SK-N-SH (cell line): ENCODE measurements at regions not wholly inside any gene's neighbourhood (a gene's known extent, or its start where the extent isn't known, plus 50 kb on each side); places are given as distances from the start of the nearest gene placed in this dataset.

ENCODE experiments used
- CHD2 ChIP-seq: fragments of 150-350 bp; IDR thresholded peaks from 2 replicates; pipeline ENCODE4 v1.6.1; 2018; ENCODE audit warnings: low read length; ENCODE audit not compliant: partially characterized antibody
- GABPA ChIP-seq: IDR thresholded peaks from 2 replicates; pipeline ENCODE4 v1.4.0; 2012; ENCODE audit warnings: low read depth, mild to moderate bottlenecking
- NFIC ChIP-seq: IDR thresholded peaks from 2 replicates; pipeline ENCODE4 v1.4.0; 2012; ENCODE audit warnings: borderline replicate concordance
- NRF1 ChIP-seq: IDR thresholded peaks from 2 replicates; pipeline ENCODE4 v1.6.1; 2012; ENCODE audit warnings: low read depth, mild to moderate bottlenecking, low read length
- TAF1 ChIP-seq: IDR thresholded peaks from 2 replicates; pipeline ENCODE4 v1.6.1; 2012; ENCODE audit warnings: low read depth, mild to moderate bottlenecking, low read length, moderate library complexity, borderline replicate concordance
- TF ChIP-seq, protein P1 (sequence below): fragments of 200-600 bp; sonication (generic); IDR thresholded peaks from 2 replicates; pipeline ENCODE4 v1.6.1; 2017; ENCODE audit warnings: antibody characterized with exemption, mild to moderate bottlenecking, moderate library complexity
- TF ChIP-seq, protein P2 (sequence below): IDR thresholded peaks from 2 replicates; pipeline ENCODE4 v1.4.0; 2012; ENCODE audit warnings: low read depth

DNA sequence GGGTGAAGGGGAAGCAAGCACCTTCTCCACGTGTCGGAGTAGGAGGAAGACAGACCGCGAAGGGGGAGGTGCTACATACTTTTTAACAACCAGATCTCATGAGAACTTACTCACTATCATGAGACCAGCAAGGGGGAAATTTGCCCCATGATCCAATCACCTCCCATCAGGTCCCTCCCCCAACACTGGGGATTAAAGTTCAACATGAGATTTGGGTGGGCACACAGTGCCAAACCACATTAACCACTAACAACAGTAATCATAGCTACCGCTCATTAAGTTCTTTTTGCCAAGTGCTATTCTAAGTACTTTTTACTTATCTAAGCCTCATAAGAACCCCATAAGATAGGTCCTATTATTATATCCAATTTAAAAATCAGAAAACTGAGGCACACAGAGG, 450.5 kb upstream of the DDI1 start:
- TF ChIP-seq NRF1 = no peak
- TF ChIP-seq, protein P1, sequence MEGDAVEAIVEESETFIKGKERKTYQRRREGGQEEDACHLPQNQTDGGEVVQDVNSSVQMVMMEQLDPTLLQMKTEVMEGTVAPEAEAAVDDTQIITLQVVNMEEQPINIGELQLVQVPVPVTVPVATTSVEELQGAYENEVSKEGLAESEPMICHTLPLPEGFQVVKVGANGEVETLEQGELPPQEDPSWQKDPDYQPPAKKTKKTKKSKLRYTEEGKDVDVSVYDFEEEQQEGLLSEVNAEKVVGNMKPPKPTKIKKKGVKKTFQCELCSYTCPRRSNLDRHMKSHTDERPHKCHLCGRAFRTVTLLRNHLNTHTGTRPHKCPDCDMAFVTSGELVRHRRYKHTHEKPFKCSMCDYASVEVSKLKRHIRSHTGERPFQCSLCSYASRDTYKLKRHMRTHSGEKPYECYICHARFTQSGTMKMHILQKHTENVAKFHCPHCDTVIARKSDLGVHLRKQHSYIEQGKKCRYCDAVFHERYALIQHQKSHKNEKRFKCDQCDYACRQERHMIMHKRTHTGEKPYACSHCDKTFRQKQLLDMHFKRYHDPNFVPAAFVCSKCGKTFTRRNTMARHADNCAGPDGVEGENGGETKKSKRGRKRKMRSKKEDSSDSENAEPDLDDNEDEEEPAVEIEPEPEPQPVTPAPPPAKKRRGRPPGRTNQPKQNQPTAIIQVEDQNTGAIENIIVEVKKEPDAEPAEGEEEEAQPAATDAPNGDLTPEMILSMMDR = no peak
- no peak for TF ChIP-seq CHD2
- TF ChIP-seq TAF1 = no peak
- TF ChIP-seq, protein P2, sequence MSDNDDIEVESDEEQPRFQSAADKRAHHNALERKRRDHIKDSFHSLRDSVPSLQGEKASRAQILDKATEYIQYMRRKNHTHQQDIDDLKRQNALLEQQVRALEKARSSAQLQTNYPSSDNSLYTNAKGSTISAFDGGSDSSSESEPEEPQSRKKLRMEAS = no peak
- no peak for TF ChIP-seq GABPA
- no peak for TF ChIP-seq NFIC
